OCI-LY7 (cell line): ENCODE measurements at regions not wholly inside any gene's neighbourhood (a gene's known extent, or its start where the extent isn't known, plus 50 kb on each side); places are given as distances from the start of the nearest gene placed in this dataset.

Experiments
- BruUV-seq: library from RNA; stranded (reverse); fragments of 400-500 nt; replicated peaks from 2 replicates; lab custom pipeline; 2021; lab: Mats Ljungman, UMichigan
- CTCF ChIA-PET: fragments of 300-600 bp; sonication (Branson Sonifier 250); formaldehyde crosslinking; loops from one replicate; lab custom pipeline; 2022; ENCODE audit warnings: antibody characterized with exemption; ENCODE audit not compliant: unreplicated experiment; lab: Charles Lee
- POLR2A ChIA-PET: fragments of 300-600 bp; sonication (Branson Sonifier 250); formaldehyde crosslinking; loops from one replicate; lab custom pipeline; 2022; ENCODE audit warnings: antibody characterized with exemption; lab: Charles Lee
- DNase-seq: peaks from one replicate; pipeline ENCODE4 v3.0.0-alpha.2; 2015; ENCODE audit warnings: low spot score
- H2AFZ ChIP-seq: fragments of 200-600 bp; sonication (generic), shearing (Covaris generic); 2 replicates; pipeline ENCODE4 v1.6.1; 2014; ENCODE audit warnings: mild to moderate bottlenecking, antibody characterized with exemption, low read length, moderate library complexity
- H3K27ac ChIP-seq: fragments of 200-600 bp; sonication (generic); 2 replicates; pipeline ENCODE4 v1.5.1; 2014; ENCODE audit warnings: mixed run types, low read depth, mild to moderate bottlenecking, moderate library complexity, low read length, inconsistent platforms; ENCODE audit not compliant: poor library complexity, severe bottlenecking
- H3K36me3 ChIP-seq: fragments of 200-600 bp; sonication (generic); 2 replicates; pipeline ENCODE4 v1.6.1; 2014; ENCODE audit warnings: mild to moderate bottlenecking, antibody characterized with exemption, low read length, moderate library complexity, mixed read lengths; ENCODE audit not compliant: insufficient read depth
- H3K4me1 ChIP-seq: fragments of 200-600 bp; sonication (generic); 2 replicates; pipeline ENCODE4 v1.5.1; 2014; ENCODE audit warnings: mild to moderate bottlenecking, low read length; ENCODE audit not compliant: insufficient read depth, poor library complexity, severe bottlenecking
- H3K4me2 ChIP-seq: fragments of 200-600 bp; sonication (generic); 2 replicates; pipeline ENCODE4 v1.6.1; 2014; ENCODE audit warnings: mild to moderate bottlenecking, low read length
- H3K4me3 ChIP-seq: fragments of 200-600 bp; sonication (generic); 2 replicates; pipeline ENCODE4 v1.5.1; 2014; ENCODE audit warnings: mild to moderate bottlenecking, low read depth, low read length; ENCODE audit not compliant: poor library complexity, severe bottlenecking
- H3K79me2 ChIP-seq: fragments of 200-600 bp; sonication (generic); 2 replicates; pipeline ENCODE4 v1.6.1; 2016; ENCODE audit warnings: low read depth, mild to moderate bottlenecking, low read length, moderate library complexity, mixed read lengths; ENCODE audit not compliant: insufficient read depth
- H3K9me2 ChIP-seq: fragments of 200-600 bp; sonication (generic); 2 replicates; pipeline ENCODE4 v1.6.1; 2016; ENCODE audit warnings: mild to moderate bottlenecking, low read length, mixed read lengths; ENCODE audit not compliant: insufficient read depth
- H3K9me3 ChIP-seq: fragments of 200-600 bp; sonication (generic); 2 replicates; pipeline ENCODE4 v1.6.1; 2014; ENCODE audit warnings: mild to moderate bottlenecking, mixed run types, low read length, mixed read lengths
- H4K20me1 ChIP-seq: fragments of 200-600 bp; sonication (generic); 2 replicates; pipeline ENCODE4 v1.6.1; 2014; ENCODE audit warnings: mild to moderate bottlenecking, antibody characterized with exemption, low read length, moderate library complexity, mixed read lengths; ENCODE audit not compliant: insufficient read depth
- CTCF ChIP-seq: fragments of 200-600 bp; sonication (generic); conservative IDR thresholded peaks from 2 replicates; pipeline ENCODE4 v1.5.1; 2014; ENCODE audit warnings: mild to moderate bottlenecking, antibody characterized with exemption, low read length, moderate library complexity, mixed read lengths
- EZH2phosphoT487 ChIP-seq: fragments of 200-600 bp; sonication (generic); IDR thresholded peaks from 2 replicates; pipeline ENCODE4 v1.6.1; 2018; ENCODE audit warnings: low read depth, borderline replicate concordance, mild to moderate bottlenecking, mixed run types, antibody characterized with exemption, low read length, moderate library complexity, mixed read lengths
- intact Hi-C: fragments of 100-400 bp; cut with micrococcal nuclease; formaldehyde crosslinking; loops from one replicate; pipeline ENCODE4 v1.10.0; 2022; ENCODE audit not compliant: unreplicated experiment

GRCh38 chr3:105254154-105254553 is 112.6 kb upstream of the ALCAM start:
- Histone ChIP-seq H4K20me1 (no peaks in the 10 kb centered on the region), H3K4me3 (no peak overlapping the region), H3K4me2 (no peak overlapping the region), H3K9me2 (no peaks in the 10 kb centered on the region), H3K36me3 (no peaks in the 10 kb centered on the region), H3K27ac (no peak overlapping the region), H2AFZ (no peak overlapping the region), H3K79me2 (no peaks in the 10 kb centered on the region), H3K9me3 (no peaks in the 10 kb centered on the region), H3K4me1 (no peaks in the 10 kb centered on the region)
- TF ChIP-seq CTCF, result no peak
- no peak for TF ChIP-seq EZH2phosphoT487
- no TSS peak for BruUV-seq
- intact Hi-C loops, result no loop called here
- CTCF ChIA-PET, result no interaction called here
- DNase-seq, result no peak
- POLR2A ChIA-PET, result interaction anchor here (0.6 kb wide), 1 partner anchor 376 kb away, joined by 3 read pairs; no protein-coding TSS in a partner anchor

- TF ChIP-seq CTCF (no peak), EZH2phosphoT487 (no peak)
- BruUV-seq, result no TSS peak
- Histone ChIP-seq H2AFZ (no peak overlapping the region), H3K4me2 (no peak overlapping the region), H3K4me1 (no peaks in the 10 kb centered on the region), H3K9me3 (no peaks in the 10 kb centered on the region), H3K36me3 (no peaks in the 10 kb centered on the region), H3K4me3 (no peak overlapping the region), H3K27ac (no peak overlapping the region), H3K9me2 (no peaks in the 10 kb centered on the region), H4K20me1 (no peaks in the 10 kb centered on the region), H3K79me2 (no peaks in the 10 kb centered on the region)
- POLR2A ChIA-PET, result interaction anchor here (0.6 kb wide), 1 partner anchor 784 kb away, joined by 4 read pairs; no protein-coding TSS in a partner anchor
- no peak for DNase-seq
- CTCF ChIA-PET, result no interaction called here
- intact Hi-C loops, result no loop called here
Measured at GRCh38 chr3:105255350-105255749, 111.4 kb upstream of the ALCAM start.

GRCh38 chr3:105259496-105259895 is 107.2 kb upstream of the ALCAM start:
- ChIA-PET POLR2A (no interaction called here), CTCF (no interaction called here)
- BruUV-seq, result no TSS peak
- Histone ChIP-seq H3K79me2 (no peaks in the 10 kb centered on the region), H2AFZ (no peak overlapping the region), H3K4me3 (no peak overlapping the region), H4K20me1 (no peaks in the 10 kb centered on the region), H3K4me1 (no peaks in the 10 kb centered on the region), H3K9me2 (no peaks in the 10 kb centered on the region), H3K9me3 (no peaks in the 10 kb centered on the region), H3K4me2 (no peak overlapping the region), H3K36me3 (no peaks in the 10 kb centered on the region), H3K27ac (no peak overlapping the region)
- intact Hi-C loops, result no loop called here
- no peak for DNase-seq
- TF ChIP-seq EZH2phosphoT487 (no peak), CTCF (no peak)
